Activated CD8-positive, alpha-beta T cell treated with anti-CD3 and anti-CD28 coated beads for 36 hours (primary cell): ENCODE measurements at regions not wholly inside any gene's neighbourhood (a gene's known extent, or its start where the extent isn't known, plus 50 kb on each side); places are given as distances from the start of the nearest gene placed in this dataset.

Experiments
- ATAC-seq: fragments of 200-7000 bp; cut with Tn5 transposase; one replicate; pipeline ENCODE4 v1.10.0; 2021; ENCODE audit warnings: mild to moderate bottlenecking, moderate library complexity
- CTCF ChIA-PET: fragments of 350-600 bp; sonication (Branson Sonifier 250); formaldehyde crosslinking; loops from one replicate; lab custom pipeline; 2021; ENCODE audit warnings: antibody characterized with exemption; lab: Charles Lee
- POLR2A ChIA-PET: fragments of 350-600 bp; sonication (Branson Sonifier 250); formaldehyde crosslinking; loops from one replicate; lab custom pipeline; 2021; ENCODE audit warnings: antibody characterized with exemption; lab: Charles Lee
- DNase-seq: peaks from one replicate; pipeline ENCODE4 v3.0.0-alpha.2; 2020
- H3K27ac Mint-ChIP-seq: one replicate; pipeline ENCODE4 v1.8.0; 2021; ENCODE audit warnings: mild to moderate bottlenecking, mixed read lengths
- H3K27me3 Mint-ChIP-seq: one replicate; pipeline ENCODE4 v1.8.0; 2021; ENCODE audit warnings: mixed read lengths
- H3K36me3 Mint-ChIP-seq: one replicate; pipeline ENCODE4 v1.8.0; 2021; ENCODE audit warnings: low read depth, mixed read lengths
- H3K4me1 Mint-ChIP-seq: one replicate; pipeline ENCODE4 v1.8.0; 2021; ENCODE audit warnings: low read depth, mixed read lengths
- H3K4me3 Mint-ChIP-seq: one replicate; pipeline ENCODE4 v1.8.0; 2021; ENCODE audit warnings: mild to moderate bottlenecking, moderate library complexity, mixed read lengths
- H3K9me3 Mint-ChIP-seq: one replicate; pipeline ENCODE4 v1.8.0; 2021; ENCODE audit warnings: mixed read lengths
- CTCF ChIP-seq: fragments of 200-600 bp; IDR thresholded peaks from one replicate; pipeline ENCODE4 v1.8.0; 2022; ENCODE audit warnings: antibody characterized with exemption, mild to moderate bottlenecking
- intact Hi-C: fragments of 100-400 bp; cut with micrococcal nuclease; formaldehyde crosslinking; loops from one replicate; pipeline ENCODE4 v1.10.0; 2022

GRCh38 chr10:80697926-80698325, 160.2 kb downstream of the SH2D4B start:
- H3K36me3 Mint-ChIP-seq, result no peaks in the 10 kb centered on the region
- DNase-seq (no peak), ATAC-seq (no peak)
- no peak overlapping the region for H3K27ac Mint-ChIP-seq
- POLR2A ChIA-PET, result no interaction called here
- peaks cover 2% of the 10 kb centered on the region for H3K27me3 Mint-ChIP-seq
- no peaks in the 10 kb centered on the region for H3K9me3 Mint-ChIP-seq
- CTCF ChIA-PET, result no interaction called here
- no peaks in the 10 kb centered on the region for H3K4me1 Mint-ChIP-seq
- no peak overlapping the region for H3K4me3 Mint-ChIP-seq
- intact Hi-C loops, result loop anchor here (2.0 to 5.0 kb wide), 2 partner anchors 227 to 319 kb away; no protein-coding TSS in a partner anchor
- no peak for TF ChIP-seq CTCF

- ChIA-PET POLR2A (interaction anchor here (1.2 kb wide), 1 partner anchor 15 kb away, joined by 4 read pairs; no protein-coding TSS in a partner anchor), CTCF (interaction anchor here (0.6 to 3.9 kb wide), 35 partner anchors 9 to 1139 kb away, joined by 3 to 29 read pairs (median 4); no protein-coding TSS in a partner anchor)
- no peaks in the 10 kb centered on the region for H3K9me3 Mint-ChIP-seq
- no peaks in the 10 kb centered on the region for H3K36me3 Mint-ChIP-seq
- ATAC-seq (peak; percentile 86), DNase-seq (peak; percentile 85)
- intact Hi-C loops, result loop anchor here (2.0 to 5.0 kb wide), 2 partner anchors 225 to 318 kb away; no protein-coding TSS in a partner anchor
- no peaks in the 10 kb centered on the region for H3K4me1 Mint-ChIP-seq
- H3K4me3 Mint-ChIP-seq, result no peak overlapping the region
- H3K27me3 Mint-ChIP-seq, result peaks cover 4% of the 10 kb centered on the region
- peak; percentile 85 for TF ChIP-seq CTCF
- no peak overlapping the region for H3K27ac Mint-ChIP-seq
Measured at GRCh38 chr10:80699602-80700039, 161.9 kb downstream of the SH2D4B start.

GRCh38 chr10:80700252-80700651, 162.6 kb downstream of the SH2D4B start:
- TF ChIP-seq CTCF, result no peak
- ATAC-seq, result no peak

GRCh38 chr10:80700760-80701444, 163.2 kb downstream of the SH2D4B start:
- H3K27me3 Mint-ChIP-seq, result peaks cover 6% of the 10 kb centered on the region
- no peak for ATAC-seq
- ChIA-PET CTCF (interaction anchor here (0.9 to 3.9 kb wide), 22 partner anchors 12 to 479 kb away, joined by 3 to 29 read pairs (median 6); no protein-coding TSS in a partner anchor), POLR2A (interaction anchor here (1.2 kb wide), 1 partner anchor 16 kb away, joined by 4 read pairs; no protein-coding TSS in a partner anchor)
- DNase-seq, result no peak
- no peak overlapping the region for H3K4me3 Mint-ChIP-seq
- H3K27ac Mint-ChIP-seq, result no peak overlapping the region
- TF ChIP-seq CTCF, result no peak
- intact Hi-C loops, result no loop called here
- H3K4me1 Mint-ChIP-seq, result no peaks in the 10 kb centered on the region
- H3K9me3 Mint-ChIP-seq, result no peaks in the 10 kb centered on the region
- no peaks in the 10 kb centered on the region for H3K36me3 Mint-ChIP-seq

More at GRCh38 chr10:80700252-80700651, 162.6 kb downstream of the SH2D4B start:
- intact Hi-C loops, result no loop called here
- peaks cover 4% of the 10 kb centered on the region for H3K27me3 Mint-ChIP-seq
- ChIA-PET POLR2A (interaction anchor here (1.2 kb wide), 1 partner anchor 15 kb away, joined by 4 read pairs; no protein-coding TSS in a partner anchor), CTCF (interaction anchor here (0.6 to 3.9 kb wide), 35 partner anchors 8 to 1138 kb away, joined by 3 to 29 read pairs (median 4); no protein-coding TSS in a partner anchor)
- H3K4me3 Mint-ChIP-seq, result no peak overlapping the region
- DNase-seq, result no peak
- H3K27ac Mint-ChIP-seq, result no peak overlapping the region
- H3K36me3 Mint-ChIP-seq, result no peaks in the 10 kb centered on the region
- no peaks in the 10 kb centered on the region for H3K4me1 Mint-ChIP-seq
- no peaks in the 10 kb centered on the region for H3K9me3 Mint-ChIP-seq

- ChIA-PET POLR2A (no interaction called here), CTCF (interaction anchor here (0.7 to 3.9 kb wide), 3 partner anchors 39 to 1145 kb away, joined by 3 to 29 read pairs (median 4); no protein-coding TSS in a partner anchor)
- intact Hi-C loops, result no loop called here
- H3K27me3 Mint-ChIP-seq, result peaks cover 6% of the 10 kb centered on the region
- no peak for DNase-seq
- no peaks in the 10 kb centered on the region for H3K9me3 Mint-ChIP-seq
- no peaks in the 10 kb centered on the region for H3K4me1 Mint-ChIP-seq
- TF ChIP-seq CTCF, result no peak
- no peaks in the 10 kb centered on the region for H3K36me3 Mint-ChIP-seq
- no peak overlapping the region for H3K4me3 Mint-ChIP-seq
- no peak overlapping the region for H3K27ac Mint-ChIP-seq
- no peak for ATAC-seq
Measured at GRCh38 chr10:80701706-80702105, 164.0 kb downstream of the SH2D4B start.
